Natural killer cell (primary cell): ENCODE measurements at regions not wholly inside any gene's neighbourhood (a gene's known extent, or its start where the extent isn't known, plus 50 kb on each side); places are given as distances from the start of the nearest gene placed in this dataset.

ENCODE experiments used
- ATAC-seq, 3 donors: fragments of 150-1000 bp in 2 of 3; fragments of 200-7000 bp in 1 of 3; cut with Tn5 transposase; 1 replicate in 1 of 3; 2 replicates in 2 of 3; pipeline ENCODE4 v1.10.0; 2021; ENCODE audit warnings: mild to moderate bottlenecking in 2 of 3, moderate library complexity in 2 of 3
- DNase-seq, 2 donors: peaks; one replicate each; pipeline versions ENCODE4 v3.0.0 to v3.0.0-alpha.2; 2013 to 2021; ENCODE audit warnings: mixed read lengths in 1 of 2
- H3K27ac ChIP-seq: one replicate; pipeline ENCODE4 v1.5.1; 2013; ENCODE audit warnings: mild to moderate bottlenecking, low read length
- H3K27me3 ChIP-seq: one replicate; pipeline ENCODE4 v1.6.1; 2013; ENCODE audit warnings: low read length; ENCODE audit not compliant: control insufficient read depth, insufficient read depth
- H3K36me3 ChIP-seq: one replicate; pipeline ENCODE4 v1.6.1; 2013; ENCODE audit warnings: low read length; ENCODE audit not compliant: control insufficient read depth, insufficient read depth
- H3K4me1 ChIP-seq: one replicate; pipeline ENCODE4 v1.6.1; 2013; ENCODE audit warnings: low read length; ENCODE audit not compliant: control insufficient read depth, insufficient read depth
- H3K4me3 ChIP-seq: one replicate; pipeline ENCODE4 v1.5.1; 2013; ENCODE audit warnings: low read length
- H3K9me3 ChIP-seq: one replicate; pipeline ENCODE4 v1.6.1; 2013; ENCODE audit warnings: low read length; ENCODE audit not compliant: control insufficient read depth, insufficient read depth
- H3K27ac Mint-ChIP-seq, 2 donors: one replicate each; pipeline ENCODE4 v1.8.0; 2022; ENCODE audit warnings: mild to moderate bottlenecking in 2 of 2, mixed read lengths in 2 of 2, moderate library complexity in 1 of 2
- H3K27me3 Mint-ChIP-seq, 2 donors: one replicate each; pipeline ENCODE4 v1.8.0; 2022; ENCODE audit warnings: low read depth in 2 of 2, mixed read lengths in 2 of 2
- H3K36me3 Mint-ChIP-seq: one replicate; pipeline ENCODE4 v1.8.0; 2022; ENCODE audit warnings: mixed read lengths
- H3K4me1 Mint-ChIP-seq, 2 donors: one replicate each; pipeline ENCODE4 v1.8.0; 2022; ENCODE audit warnings: mixed read lengths in 2 of 2
- H3K4me3 Mint-ChIP-seq: one replicate; pipeline ENCODE4 v1.8.0; 2022; ENCODE audit warnings: mild to moderate bottlenecking, moderate library complexity, mixed read lengths
- H3K9me3 Mint-ChIP-seq, 2 donors: one replicate each; pipeline ENCODE4 v1.8.0; 2022; ENCODE audit warnings: mixed read lengths in 2 of 2
- WGBS: methylation state at CpG from one replicate; pipeline ENCODE4 v1.1.7; 2013; ENCODE audit warnings: missing lambda C conversion rate; ENCODE audit not compliant: insufficient coverage; 5-methylcytosine and 5-hydroxymethylcytosine counted together
- intact Hi-C: fragments of 100-400 bp; cut with micrococcal nuclease; formaldehyde crosslinking; loops from one replicate; pipeline ENCODE4 v1.14.2; 2022
- TF ChIP-seq, protein P1 (sequence below): fragments of 200-600 bp; IDR thresholded peaks from one replicate; pipeline ENCODE4 v1.8.0; 2022; ENCODE audit warnings: antibody characterized with exemption

DNA sequence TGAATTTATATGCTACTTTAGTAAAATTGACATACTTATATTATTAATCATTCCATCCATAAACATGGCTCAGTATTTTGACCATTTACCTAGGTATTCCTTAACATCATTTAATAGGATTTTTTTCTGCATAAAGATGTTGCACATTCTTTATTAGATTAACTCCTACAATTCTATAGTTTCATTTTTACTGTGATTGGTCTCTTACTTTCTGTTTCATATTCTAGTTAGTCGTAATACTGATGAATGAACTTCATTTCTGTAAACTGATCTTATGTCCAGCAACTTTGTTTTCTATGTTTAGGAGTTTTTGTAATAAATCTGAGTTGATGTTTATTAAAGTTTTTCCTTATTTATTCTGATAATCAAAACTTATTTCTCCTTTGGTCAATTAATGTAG is 278.2 kb upstream of the CXXC4 start:
- no peaks in the 10 kb centered on the region for H3K27me3 Mint-ChIP-seq
- peak in 2 of 3 donors; percentile 40 to 43 for ATAC-seq
- peak overlapping the region; percentile 65 for H3K4me3 Mint-ChIP-seq
- H3K9me3 Mint-ChIP-seq = no peaks in the 10 kb centered on the region
- Histone ChIP-seq H3K4me3 (no peak overlapping the region), H3K36me3 (no peaks in the 10 kb centered on the region), H3K9me3 (no peaks in the 10 kb centered on the region), H3K4me1 (no peaks in the 10 kb centered on the region), H3K27me3 (no peaks in the 10 kb centered on the region), H3K27ac (no peak overlapping the region)
- no CpG with 5 or more reads among the region's 1 CpG for WGBS
- no peak for DNase-seq
- H3K27ac Mint-ChIP-seq = peak overlapping the region in 1 of 2 donors; percentile 12
- TF ChIP-seq, protein P1, sequence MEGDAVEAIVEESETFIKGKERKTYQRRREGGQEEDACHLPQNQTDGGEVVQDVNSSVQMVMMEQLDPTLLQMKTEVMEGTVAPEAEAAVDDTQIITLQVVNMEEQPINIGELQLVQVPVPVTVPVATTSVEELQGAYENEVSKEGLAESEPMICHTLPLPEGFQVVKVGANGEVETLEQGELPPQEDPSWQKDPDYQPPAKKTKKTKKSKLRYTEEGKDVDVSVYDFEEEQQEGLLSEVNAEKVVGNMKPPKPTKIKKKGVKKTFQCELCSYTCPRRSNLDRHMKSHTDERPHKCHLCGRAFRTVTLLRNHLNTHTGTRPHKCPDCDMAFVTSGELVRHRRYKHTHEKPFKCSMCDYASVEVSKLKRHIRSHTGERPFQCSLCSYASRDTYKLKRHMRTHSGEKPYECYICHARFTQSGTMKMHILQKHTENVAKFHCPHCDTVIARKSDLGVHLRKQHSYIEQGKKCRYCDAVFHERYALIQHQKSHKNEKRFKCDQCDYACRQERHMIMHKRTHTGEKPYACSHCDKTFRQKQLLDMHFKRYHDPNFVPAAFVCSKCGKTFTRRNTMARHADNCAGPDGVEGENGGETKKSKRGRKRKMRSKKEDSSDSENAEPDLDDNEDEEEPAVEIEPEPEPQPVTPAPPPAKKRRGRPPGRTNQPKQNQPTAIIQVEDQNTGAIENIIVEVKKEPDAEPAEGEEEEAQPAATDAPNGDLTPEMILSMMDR = no peak
- intact Hi-C loops = no loop called here
- H3K4me1 Mint-ChIP-seq = peaks cover 0 to 12% of the 10 kb centered on the region in 2 donors
- H3K36me3 Mint-ChIP-seq = no peaks in the 10 kb centered on the region

DNA sequence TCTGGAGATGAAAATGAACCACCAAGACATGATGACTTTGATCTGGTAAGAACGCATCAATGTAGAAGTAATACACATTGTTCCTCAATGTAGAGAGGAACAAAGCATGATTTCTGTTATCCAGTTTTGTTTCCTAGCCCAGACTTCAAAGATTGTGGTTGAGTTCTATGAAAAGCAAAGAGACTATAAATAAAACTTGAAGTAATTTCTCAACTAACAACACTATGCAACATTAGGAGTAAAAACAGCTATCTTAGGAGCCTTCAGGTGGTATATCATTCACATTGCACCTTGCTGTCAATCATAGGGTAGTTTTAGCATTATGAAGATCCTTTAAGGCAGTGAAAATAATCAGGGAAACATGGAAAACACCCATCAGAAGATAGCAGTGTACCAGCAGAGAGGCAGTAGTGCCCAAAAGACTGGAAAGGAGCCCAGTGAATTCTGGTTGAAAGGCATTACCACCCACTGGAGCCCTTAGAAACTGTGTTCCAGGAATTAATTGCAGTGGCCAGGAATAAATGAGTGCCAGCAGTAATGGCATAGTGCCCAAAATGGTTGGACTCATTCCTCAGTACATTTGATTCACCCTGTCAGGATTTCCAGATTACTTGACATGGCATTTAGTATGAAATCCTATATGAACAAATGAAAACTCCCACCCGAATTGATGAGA is 300.7 kb upstream of the CXXC4 start:
- no peaks in the 10 kb centered on the region for H3K36me3 Mint-ChIP-seq
- no peak overlapping the region for H3K27ac ChIP-seq

DNA sequence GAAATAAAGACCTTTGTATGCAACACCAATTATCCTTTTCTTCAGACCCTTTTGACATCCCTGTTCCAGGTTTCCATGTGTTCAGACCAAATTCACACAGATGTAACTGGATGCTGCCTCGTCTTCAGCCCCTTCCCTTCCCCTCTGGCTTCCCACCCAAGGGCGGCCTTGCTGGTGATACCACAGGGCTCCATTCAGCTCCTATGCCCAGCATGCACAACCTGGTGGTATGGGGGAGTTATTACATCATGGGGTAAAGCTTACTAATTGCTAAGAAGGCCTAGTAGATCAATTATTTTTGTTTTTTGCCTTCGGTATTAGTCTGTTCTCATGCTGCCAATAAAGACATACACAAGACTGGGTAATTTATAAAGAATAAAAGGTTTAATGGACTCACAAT is 317.0 kb upstream of the CXXC4 start:
- H3K4me1 ChIP-seq = no peaks in the 10 kb centered on the region
- no peak overlapping the region for H3K4me3 ChIP-seq
- no peak for DNase-seq
- H3K27ac Mint-ChIP-seq = no peak overlapping the region
- no peak overlapping the region for H3K4me3 Mint-ChIP-seq
- TF ChIP-seq, protein P1 = no peak
- peaks cover 0 to 2% of the 10 kb centered on the region in 2 donors for H3K27me3 Mint-ChIP-seq
- H3K27ac ChIP-seq = no peak overlapping the region
- H3K9me3 ChIP-seq = no peaks in the 10 kb centered on the region
- H3K36me3 ChIP-seq = no peaks in the 10 kb centered on the region
- WGBS = 91% methylated on average over 3 of the region's 3 CpGs
- no peaks in the 10 kb centered on the region for H3K9me3 Mint-ChIP-seq
- H3K36me3 Mint-ChIP-seq = no peaks in the 10 kb centered on the region
- peaks cover 0 to 4% of the 10 kb centered on the region in 2 donors for H3K4me1 Mint-ChIP-seq
- ATAC-seq = no peak
- no peaks in the 10 kb centered on the region for H3K27me3 ChIP-seq
- intact Hi-C loops = no loop called here

More for the DNA sequence above, 300.7 kb upstream of the CXXC4 start:
- Histone ChIP-seq H3K4me1 (no peaks in the 10 kb centered on the region), H3K36me3 (no peaks in the 10 kb centered on the region), H3K4me3 (no peak overlapping the region), H3K9me3 (no peaks in the 10 kb centered on the region), H3K27me3 (no peaks in the 10 kb centered on the region)
- WGBS = 38% methylated on average over 2 of the region's 2 CpGs
- no peaks in the 10 kb centered on the region for H3K9me3 Mint-ChIP-seq
- H3K27me3 Mint-ChIP-seq = peaks cover 14 to 16% of the 10 kb centered on the region in 2 donors
- DNase-seq (no peak), ATAC-seq (no peak)
- intact Hi-C loops = no loop called here
- TF ChIP-seq, protein P1 = no peak
- no peak overlapping the region for H3K4me3 Mint-ChIP-seq
- no peak overlapping the region for H3K27ac Mint-ChIP-seq
- no peaks in the 10 kb centered on the region for H3K4me1 Mint-ChIP-seq

DNA sequence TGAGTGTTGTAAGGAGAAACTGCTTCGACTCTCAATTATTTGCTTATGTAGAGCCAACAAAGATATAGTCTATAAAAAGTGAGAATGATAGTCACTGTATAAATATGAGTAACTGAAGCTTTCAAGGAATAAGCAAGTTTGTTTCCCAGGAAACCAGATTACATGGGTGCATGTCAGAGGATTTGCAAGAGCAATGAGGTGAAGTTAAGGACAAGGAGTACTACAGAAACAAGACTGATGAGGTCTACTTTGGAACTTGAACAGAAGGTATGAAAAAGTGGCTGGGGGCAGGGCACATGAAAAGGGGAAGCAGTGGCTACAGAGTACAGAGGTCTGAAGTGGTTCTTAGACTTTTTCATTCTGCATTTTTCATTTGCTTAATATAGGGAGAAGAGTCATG is 321.0 kb upstream of the CXXC4 start:
- H3K4me1 ChIP-seq = no peaks in the 10 kb centered on the region
- Mint-ChIP-seq H3K36me3 (no peaks in the 10 kb centered on the region), H3K27ac (peak overlapping the region in 1 of 2 donors; percentile 0), H3K4me1 (peaks cover 11 to 12% of the 10 kb centered on the region in 2 donors), H3K4me3 (no peak overlapping the region), H3K27me3 (no peaks in the 10 kb centered on the region), H3K9me3 (no peaks in the 10 kb centered on the region)
- no peak overlapping the region for H3K27ac ChIP-seq
- WGBS = 92% methylated on average over 1 of the region's 1 CpG
- H3K4me3 ChIP-seq = no peak overlapping the region
- H3K9me3 ChIP-seq = no peaks in the 10 kb centered on the region
- H3K36me3 ChIP-seq = no peaks in the 10 kb centered on the region
- H3K27me3 ChIP-seq = no peaks in the 10 kb centered on the region
- ATAC-seq (no peak), DNase-seq (no peak)
- intact Hi-C loops = no loop called here
- TF ChIP-seq, protein P1 = no peak
